GM21526 (cell line): ENCODE measurements at regions not wholly inside any gene's neighbourhood (a gene's known extent, or its start where the extent isn't known, plus 50 kb on each side); places are given as distances from the start of the nearest gene placed in this dataset.

ENCODE experiments used
- ATAC-seq: cut with Tn5 transposase; IDR thresholded peaks from one replicate; pipeline ENCODE4 v1.9.1; 2021; ENCODE audit warnings: moderate library complexity; ENCODE audit not compliant: unreplicated experiment, low FRiP score

GRCh38 chr12:100675432-100675831 lies 101.9 kb downstream of the GAS2L3 start:
- no peak for ATAC-seq

GRCh38 chr12:100681074-100681473 lies 107.6 kb downstream of the GAS2L3 start:
- ATAC-seq, result no peak

- no peak for ATAC-seq
These were observed 108.7 kb downstream of the GAS2L3 start for GRCh38 chr12:100682178-100682577.

- ATAC-seq, result no peak
These were observed 106.9 kb upstream of the ANO4 start for GRCh38 chr12:100687686-100688085.

- ATAC-seq, result no peak
These were observed 106.1 kb upstream of the ANO4 start for GRCh38 chr12:100688451-100688864.

- no peak for ATAC-seq
These were observed 102.1 kb upstream of the ANO4 start for GRCh38 chr12:100692502-100692901.

GRCh38 chr12:100698518-100698917 lies 96.1 kb upstream of the ANO4 start:
- no peak for ATAC-seq

GRCh38 chr12:100699209-100699608 lies 95.4 kb upstream of the ANO4 start:
- ATAC-seq, result no peak

- ATAC-seq, result no peak
These were observed 91.2 kb upstream of the ANO4 start for GRCh38 chr12:100703337-100703736.

GRCh38 chr12:100703868-100704267 lies 90.7 kb upstream of the ANO4 start:
- no peak for ATAC-seq

- no peak for ATAC-seq
These were observed 88.5 kb upstream of the ANO4 start for GRCh38 chr12:100706033-100706432.

- no peak for ATAC-seq
These were observed 86.0 kb upstream of the ANO4 start for GRCh38 chr12:100708591-100708990.

GRCh38 chr12:100715976-100716944 lies 78.3 kb upstream of the ANO4 start:
- no peak for ATAC-seq

- ATAC-seq, result no peak
These were observed 77.4 kb upstream of the ANO4 start for GRCh38 chr12:100716945-100717732.

GRCh38 chr12:100717733-100718067 lies 76.9 kb upstream of the ANO4 start:
- no peak for ATAC-seq

GRCh38 chr12:100718187-100718586 lies 76.4 kb upstream of the ANO4 start:
- ATAC-seq, result no peak

- ATAC-seq, result no peak
These were observed 74.4 kb upstream of the ANO4 start for GRCh38 chr12:100720016-100720654.

GRCh38 chr12:100721169-100721568 lies 73.4 kb upstream of the ANO4 start:
- ATAC-seq, result no peak

- no peak for ATAC-seq
These were observed 70.5 kb upstream of the ANO4 start for GRCh38 chr12:100724071-100724470.

GRCh38 chr12:100733817-100734593 lies 60.6 kb upstream of the ANO4 start:
- peak; percentile 72 for ATAC-seq
